DLD1 (cell line): ENCODE measurements at regions not wholly inside any gene's neighbourhood (a gene's known extent, or its start where the extent isn't known, plus 50 kb on each side); places are given as distances from the start of the nearest gene placed in this dataset.

Experiments used
- in situ Hi-C: cut with HindIII; loops from 2 replicates; pipeline ENCODE4 v1.10.0; 2017; ENCODE audit warnings: low sequenced_read_pairs

DNA sequence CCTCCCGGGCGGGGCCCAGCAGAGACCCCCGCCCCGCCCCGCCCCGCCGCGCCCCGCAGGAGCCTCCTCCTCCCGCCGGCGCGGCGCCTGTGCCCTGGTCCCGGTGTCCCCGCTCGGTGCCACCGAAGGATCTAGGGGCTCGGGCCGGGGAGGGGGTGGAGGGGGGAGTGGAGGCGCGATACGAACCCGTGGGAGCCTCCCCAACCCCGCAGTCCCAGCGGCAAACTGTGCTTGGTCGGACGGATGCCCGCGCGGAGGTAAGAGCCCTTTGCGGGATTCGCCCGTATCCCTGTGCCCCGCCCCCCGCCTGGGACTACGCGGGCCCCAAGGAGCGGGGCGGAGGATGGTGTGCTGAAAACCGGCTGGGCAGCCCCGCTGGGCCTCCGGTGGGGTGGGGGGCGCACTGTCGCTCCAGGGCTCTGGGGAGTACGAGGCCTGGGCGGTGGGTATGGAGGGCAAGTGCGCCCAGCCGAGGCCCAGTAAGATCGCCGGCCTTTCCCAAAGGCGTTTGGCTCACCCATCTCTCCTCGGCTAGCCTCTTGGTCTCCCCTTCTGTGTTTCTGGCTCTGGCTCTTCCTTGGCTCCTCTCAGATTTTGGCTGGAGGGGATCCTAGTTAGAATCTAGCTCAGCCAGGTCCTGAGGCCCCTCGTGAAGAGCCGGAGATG lies 65.6 kb upstream of the POLG start:
- in situ Hi-C loops = no loop called here

- in situ Hi-C loops = no loop called here
Observed at GRCh38 chr15:89399238-89400115, 64.9 kb upstream of the POLG start.

GRCh38 chr15:89398896-89399237 lies 64.2 kb upstream of the POLG start:
- in situ Hi-C loops = no loop called here

DNA sequence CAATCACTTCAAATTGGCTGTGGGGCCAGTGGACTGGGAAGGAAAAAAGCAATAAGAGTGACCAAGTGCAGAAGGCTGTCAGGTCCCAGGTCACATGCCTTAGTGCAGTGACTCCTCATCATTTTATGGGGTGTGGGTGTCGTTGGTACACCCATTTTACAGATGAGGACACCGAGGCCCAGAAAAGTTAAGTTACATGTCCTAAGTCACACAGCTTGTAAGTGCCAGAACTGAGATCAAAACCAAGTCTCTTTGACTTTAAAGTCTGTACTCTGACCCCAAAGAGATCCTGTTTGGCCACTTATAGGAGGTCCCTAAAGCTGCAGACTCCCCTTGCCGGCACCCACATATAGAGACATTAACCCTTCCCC lies 63.0 kb upstream of the POLG start:
- in situ Hi-C loops = no loop called here

- in situ Hi-C loops = no loop called here
Observed at GRCh38 chr15:89396723-89397652, 62.4 kb upstream of the POLG start.

GRCh38 chr15:89395996-89396395 lies 61.4 kb upstream of the POLG start:
- in situ Hi-C loops = no loop called here

GRCh38 chr15:89395461-89395871 lies 60.8 kb upstream of the POLG start:
- in situ Hi-C loops = no loop called here

DNA sequence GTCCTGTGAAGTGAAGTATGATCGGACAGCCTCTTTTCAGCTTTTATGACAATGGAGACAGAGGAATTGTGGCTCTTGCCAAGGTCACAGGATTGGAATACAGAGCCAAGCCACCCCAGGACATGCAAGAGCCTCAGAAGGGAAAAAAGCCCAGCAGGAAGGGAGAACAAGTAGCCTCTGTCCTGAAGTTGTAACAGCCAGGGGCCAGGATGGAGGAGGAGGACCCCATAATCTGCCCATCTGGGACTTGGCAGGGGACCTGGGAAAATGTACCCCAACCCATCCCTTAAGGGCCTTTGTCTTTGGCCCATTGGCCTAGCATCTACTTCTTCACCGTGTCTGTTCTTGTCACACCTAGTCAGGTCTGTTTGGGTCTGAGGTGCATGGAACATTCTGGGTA lies 60.4 kb upstream of the POLG start:
- in situ Hi-C loops = no loop called here

DNA sequence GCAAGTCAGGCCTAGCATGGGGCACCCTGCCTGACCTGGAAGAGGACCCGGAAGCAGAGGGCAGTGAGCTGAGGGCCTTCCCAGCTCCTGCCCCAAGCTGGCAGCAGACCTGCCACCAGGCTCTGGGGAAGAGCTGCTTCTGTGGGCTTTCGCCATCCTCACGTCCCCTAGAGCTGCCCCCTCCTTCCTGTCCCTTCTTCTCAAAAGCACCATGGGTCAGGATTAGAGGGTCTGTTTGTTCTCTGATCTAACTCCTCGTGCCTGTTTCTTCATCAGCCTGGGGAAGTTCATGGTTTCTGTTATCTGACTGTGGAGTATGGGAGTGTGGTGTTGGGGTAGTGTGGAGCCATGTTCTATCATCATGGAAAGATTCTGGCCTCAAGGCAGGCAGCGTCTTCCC lies 58.4 kb upstream of the POLG start:
- in situ Hi-C loops = loop anchor here (5.0 kb wide), 1 partner anchor 36 kb away; no protein-coding TSS in a partner anchor

GRCh38 chr15:89391685-89392257 lies 57.1 kb upstream of the POLG start:
- in situ Hi-C loops = loop anchor here (5.0 kb wide), 1 partner anchor 34 kb away; no protein-coding TSS in a partner anchor

DNA sequence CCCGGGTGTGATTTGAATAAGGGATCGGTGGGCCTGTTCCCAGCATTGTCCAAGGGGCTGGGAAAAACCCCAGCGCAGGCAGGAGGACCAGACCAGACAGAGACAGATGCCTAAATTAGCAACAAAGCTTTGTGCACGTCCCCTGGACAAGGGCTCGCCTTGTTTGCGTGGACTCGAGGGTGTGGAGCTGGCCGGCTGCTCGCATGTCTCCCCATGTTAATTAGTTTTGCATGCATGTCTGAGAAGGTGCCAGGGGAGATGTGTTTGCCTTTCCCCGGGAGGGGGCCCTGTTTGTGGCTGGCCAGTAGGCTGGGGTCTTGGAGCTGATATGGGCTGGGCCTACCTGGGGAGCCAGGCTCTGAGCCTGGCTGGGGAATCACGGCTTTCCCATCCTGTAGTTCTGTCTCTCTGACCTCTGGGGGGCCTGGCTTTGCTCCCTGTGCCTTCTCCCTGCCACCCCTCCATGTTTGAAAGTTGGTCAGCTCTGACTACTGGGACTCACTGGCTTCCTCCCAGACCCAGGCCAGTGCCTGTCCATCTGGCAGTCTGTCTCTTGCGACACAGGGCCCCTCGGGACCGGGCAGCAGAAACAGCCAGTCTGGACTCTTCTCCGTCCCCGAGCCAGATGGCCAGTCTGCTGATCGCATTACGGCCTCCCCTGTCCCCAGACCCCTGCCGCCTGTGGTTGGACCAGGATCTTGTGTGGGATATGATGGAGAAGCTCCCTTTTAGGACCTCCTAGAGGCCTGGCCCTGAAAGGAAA lies 55.4 kb upstream of the POLG start:
- in situ Hi-C loops = loop anchor here (5.0 kb wide), 1 partner anchor 33 kb away; no protein-coding TSS in a partner anchor

DNA sequence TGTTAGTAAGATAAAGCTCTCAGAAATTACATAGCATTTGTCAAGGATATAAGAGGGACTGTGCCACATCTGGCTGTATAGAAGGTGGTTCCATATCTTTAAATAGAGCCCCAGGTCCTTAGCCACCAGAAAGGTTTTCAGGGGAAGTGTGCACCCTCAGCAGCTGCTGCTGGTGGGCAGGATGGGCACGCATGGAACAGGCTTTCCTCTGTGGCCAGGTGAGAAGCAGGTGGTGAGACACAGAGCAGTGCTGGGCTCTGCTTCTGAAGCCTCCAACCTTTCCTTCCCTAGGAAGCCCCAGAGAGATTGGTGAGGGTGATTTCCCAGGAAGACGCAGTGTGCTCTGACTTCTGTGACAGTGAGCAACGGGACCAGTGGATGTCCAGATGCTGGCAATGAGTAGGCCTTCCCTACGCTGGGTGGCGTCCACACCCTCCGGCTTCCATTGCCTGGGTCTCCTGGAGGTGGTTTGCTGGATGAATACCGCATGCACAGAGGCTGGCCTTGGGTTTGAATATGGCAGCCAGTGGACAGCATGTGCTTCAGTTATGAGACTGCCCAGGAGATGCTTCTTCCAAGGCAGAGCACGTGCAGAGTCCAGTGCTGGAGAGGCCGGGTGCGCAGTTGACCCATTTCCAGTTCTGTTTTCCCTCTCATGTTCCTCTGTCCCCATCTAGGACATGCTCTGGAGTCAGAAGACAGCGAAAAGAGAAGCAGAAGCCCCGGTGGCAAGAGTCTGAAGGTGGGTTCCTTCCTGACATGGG lies 52.7 kb upstream of the POLG start:
- in situ Hi-C loops = no loop called here

DNA sequence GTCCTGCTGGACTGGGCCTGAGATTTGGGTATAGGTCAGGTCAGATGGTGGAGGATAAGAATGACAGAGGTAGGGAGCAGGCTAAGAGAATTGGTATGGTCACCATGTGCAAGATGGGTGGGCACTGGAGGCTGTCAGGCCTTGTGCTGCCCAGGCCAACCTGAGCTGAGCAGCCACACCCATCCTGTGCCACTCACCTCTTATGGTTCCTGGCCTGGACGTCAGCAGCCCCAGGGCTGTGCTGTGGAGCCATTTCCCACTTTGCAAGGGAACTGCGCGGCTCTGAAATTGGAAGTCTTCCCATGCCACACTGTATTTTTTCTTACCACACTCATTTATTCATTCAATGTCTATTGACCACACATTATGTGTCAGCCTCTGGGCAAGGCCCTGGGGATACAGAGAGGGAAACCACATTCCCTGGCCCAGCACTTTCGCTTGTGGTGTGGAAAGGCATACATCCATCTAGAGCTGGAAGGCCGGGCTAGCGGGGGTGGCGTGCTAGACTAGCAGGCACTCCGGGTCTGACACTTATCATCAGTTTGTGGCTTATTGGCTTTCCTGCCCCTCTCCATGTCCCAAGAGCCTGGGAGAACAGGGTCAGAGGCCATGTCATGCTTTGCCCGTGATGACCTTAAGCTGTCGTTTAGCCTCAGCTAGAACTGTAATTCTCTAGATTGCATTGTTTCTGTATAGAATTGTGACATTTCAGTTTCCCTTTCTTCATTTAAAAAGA lies 51.1 kb upstream of the POLG start:
- in situ Hi-C loops = no loop called here
